ENCODE measurements at regions not wholly inside any gene's neighbourhood (a gene's known extent, or its start where the extent isn't known, plus 50 kb on each side); places are given as distances from the start of the nearest gene placed in this dataset.

- H3K9me3 Mint-ChIP-seq (ENCODE audit: unreplicated experiment) = no peaks in the 10 kb centered on the region
- H3K4me1 ChIP-seq = 0 out of 2 replicates have a peak, but pooled peaks cover 6% of the 10 kb centered on the region
- no peak overlapping the region for H3K4me3 ChIP-seq (ENCODE audit: low read depth, low read length)
- no peaks in the 10 kb centered on the region for H3K27me3 Mint-ChIP-seq (ENCODE audit: insufficient read depth, unreplicated experiment)
- no peaks in the 10 kb centered on the region for H3K9me3 ChIP-seq
- CTCF ChIA-PET = no interaction called here
- no peaks in the 10 kb centered on the region for H3K36me3 ChIP-seq (ENCODE audit: control insufficient read depth, insufficient read depth, low read length)
- peaks cover 13% of the 10 kb centered on the region for H3K4me1 Mint-ChIP-seq (ENCODE audit: low read depth, unreplicated experiment)
- H3K36me3 Mint-ChIP-seq (ENCODE audit: insufficient read depth, unreplicated experiment) = no peaks in the 10 kb centered on the region
- DNase-seq = no peak
- no peaks in the 10 kb centered on the region for H3K27me3 ChIP-seq (replicated peaks; ENCODE audit: control insufficient read depth, insufficient read depth, low read length)
- intact Hi-C loops (cut with micrococcal nuclease; ENCODE audit: unreplicated experiment) = no loop called here
- no peak overlapping the region for H3K4me3 Mint-ChIP-seq (ENCODE audit: unreplicated experiment)
- H3K27ac Mint-ChIP-seq (ENCODE audit: unreplicated experiment) = no peak overlapping the region
- no TSS peak for BruUV-seq (replicated peaks)
- TF ChIP-seq, protein P1, sequence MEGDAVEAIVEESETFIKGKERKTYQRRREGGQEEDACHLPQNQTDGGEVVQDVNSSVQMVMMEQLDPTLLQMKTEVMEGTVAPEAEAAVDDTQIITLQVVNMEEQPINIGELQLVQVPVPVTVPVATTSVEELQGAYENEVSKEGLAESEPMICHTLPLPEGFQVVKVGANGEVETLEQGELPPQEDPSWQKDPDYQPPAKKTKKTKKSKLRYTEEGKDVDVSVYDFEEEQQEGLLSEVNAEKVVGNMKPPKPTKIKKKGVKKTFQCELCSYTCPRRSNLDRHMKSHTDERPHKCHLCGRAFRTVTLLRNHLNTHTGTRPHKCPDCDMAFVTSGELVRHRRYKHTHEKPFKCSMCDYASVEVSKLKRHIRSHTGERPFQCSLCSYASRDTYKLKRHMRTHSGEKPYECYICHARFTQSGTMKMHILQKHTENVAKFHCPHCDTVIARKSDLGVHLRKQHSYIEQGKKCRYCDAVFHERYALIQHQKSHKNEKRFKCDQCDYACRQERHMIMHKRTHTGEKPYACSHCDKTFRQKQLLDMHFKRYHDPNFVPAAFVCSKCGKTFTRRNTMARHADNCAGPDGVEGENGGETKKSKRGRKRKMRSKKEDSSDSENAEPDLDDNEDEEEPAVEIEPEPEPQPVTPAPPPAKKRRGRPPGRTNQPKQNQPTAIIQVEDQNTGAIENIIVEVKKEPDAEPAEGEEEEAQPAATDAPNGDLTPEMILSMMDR (IDR thresholded peaks at IDR 0.05; ENCODE audit: insufficient read depth in 1 of 2, low read depth in 1 of 2, low read length in 1 of 2, severe bottlenecking in 1 of 2, unreplicated experiment in 1 of 2) = no peak
- POLR2A ChIA-PET = no interaction called here
These were observed 418.9 kb upstream of the MAF start for GRCh38 chr16:80019395-80019794.

DNA sequence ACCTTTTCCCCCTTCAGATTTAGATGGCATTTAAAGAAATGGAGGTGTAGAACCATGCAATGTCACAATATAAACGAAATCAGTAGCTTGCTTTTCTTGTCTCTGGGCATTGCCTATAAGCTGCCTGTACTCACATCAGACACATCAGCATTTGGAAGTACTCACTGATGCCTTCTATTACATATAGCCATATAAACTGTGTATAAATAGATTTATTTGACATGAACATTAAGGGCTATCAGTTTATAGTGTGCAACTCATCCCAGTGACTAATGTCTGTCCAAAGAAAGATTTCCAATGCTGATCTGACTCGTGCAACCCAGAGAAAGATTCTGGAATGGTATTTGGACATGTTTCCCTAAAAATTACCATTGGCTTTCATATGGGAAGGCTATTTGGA is 417.9 kb upstream of the MAF start:
- Histone ChIP-seq H3K9me3 (no peaks in the 10 kb centered on the region), H3K36me3 (ENCODE audit: control insufficient read depth, insufficient read depth, low read length) (no peaks in the 10 kb centered on the region), H3K4me1 (peaks cover 9% of the 10 kb centered on the region; the same call in 1 of the 2 replicates), H3K27me3 (replicated peaks; ENCODE audit: control insufficient read depth, insufficient read depth, low read length) (no peaks in the 10 kb centered on the region), H3K4me3 (ENCODE audit: low read depth, low read length) (no peak overlapping the region)
- TF ChIP-seq, protein P1 (IDR thresholded peaks at IDR 0.05; ENCODE audit: insufficient read depth in 1 of 2, low read depth in 1 of 2, low read length in 1 of 2, severe bottlenecking in 1 of 2, unreplicated experiment in 1 of 2) = no peak
- H3K27me3 Mint-ChIP-seq (ENCODE audit: insufficient read depth, unreplicated experiment) = no peaks in the 10 kb centered on the region
- H3K4me3 Mint-ChIP-seq (ENCODE audit: unreplicated experiment) = no peak overlapping the region
- ChIA-PET CTCF (no interaction called here), POLR2A (no interaction called here)
- no peaks in the 10 kb centered on the region for H3K9me3 Mint-ChIP-seq (ENCODE audit: unreplicated experiment)
- DNase-seq = no peak
- H3K27ac Mint-ChIP-seq (ENCODE audit: unreplicated experiment) = no peak overlapping the region
- intact Hi-C loops (cut with micrococcal nuclease; ENCODE audit: unreplicated experiment) = no loop called here
- H3K4me1 Mint-ChIP-seq (ENCODE audit: low read depth, unreplicated experiment) = peaks cover 4% of the 10 kb centered on the region
- H3K36me3 Mint-ChIP-seq (ENCODE audit: insufficient read depth, unreplicated experiment) = no peaks in the 10 kb centered on the region
- no TSS peak for BruUV-seq (replicated peaks)

GRCh38 chr16:80016731-80017326 is 416.3 kb upstream of the MAF start:
- H3K4me1 Mint-ChIP-seq (ENCODE audit: low read depth, unreplicated experiment) = no peaks in the 10 kb centered on the region
- H3K27ac Mint-ChIP-seq (ENCODE audit: unreplicated experiment) = no peak overlapping the region
- H3K9me3 ChIP-seq = no peaks in the 10 kb centered on the region
- TF ChIP-seq, protein P1 (IDR thresholded peaks at IDR 0.05; ENCODE audit: insufficient read depth in 1 of 2, low read depth in 1 of 2, low read length in 1 of 2, severe bottlenecking in 1 of 2, unreplicated experiment in 1 of 2) = no peak
- H3K36me3 ChIP-seq (ENCODE audit: control insufficient read depth, insufficient read depth, low read length) = no peaks in the 10 kb centered on the region
- no peak for DNase-seq
- H3K4me3 Mint-ChIP-seq (ENCODE audit: unreplicated experiment) = no peak overlapping the region
- POLR2A ChIA-PET = no interaction called here
- no peaks in the 10 kb centered on the region for H3K36me3 Mint-ChIP-seq (ENCODE audit: insufficient read depth, unreplicated experiment)
- H3K27me3 Mint-ChIP-seq (ENCODE audit: insufficient read depth, unreplicated experiment) = no peaks in the 10 kb centered on the region
- BruUV-seq (replicated peaks) = no TSS peak
- H3K27me3 ChIP-seq (replicated peaks; ENCODE audit: control insufficient read depth, insufficient read depth, low read length) = no peaks in the 10 kb centered on the region
- H3K9me3 Mint-ChIP-seq (ENCODE audit: unreplicated experiment) = no peaks in the 10 kb centered on the region
- intact Hi-C loops (cut with micrococcal nuclease; ENCODE audit: unreplicated experiment) = no loop called here
- CTCF ChIA-PET = no interaction called here
- peaks cover 9% of the 10 kb centered on the region; the same call in 1 of the 2 replicates for H3K4me1 ChIP-seq
- no peak overlapping the region for H3K4me3 ChIP-seq (ENCODE audit: low read depth, low read length)

Data from Caco-2 (cell line).